Pancreas (tissue), 10 donors: ENCODE measurements at regions not wholly inside any gene's neighbourhood (a gene's known extent, or its start where the extent isn't known, plus 50 kb on each side); places are given as distances from the start of the nearest gene placed in this dataset.

Experiments
- ATAC-seq, 4 donors: fragments of 200-7000 bp; cut with Tn5 transposase; one replicate each; pipeline versions ENCODE4 v1.8.0 to v1.9.1; 2020; ENCODE audit warnings: mild to moderate bottlenecking in 4 of 4, moderate library complexity in 4 of 4
- DNase-seq, 6 donors: peaks; one replicate each; pipeline ENCODE4 v3.0.0-alpha.2; 2020
- FAIRE-seq: peaks from 2 replicates; lab custom pipeline; 2012; peaks lifted over from hg19 to GRCh38; lab: Jason Lieb, UNC
- H3K27ac ChIP-seq, 4 donors: fragments of 200-600 bp; sonication (generic); 1 replicate in 3 of 4; 2 replicates in 1 of 4; pipeline versions ENCODE4 v1.5.0 to v1.8.0; 2020
- H3K27me3 ChIP-seq, 4 donors: fragments of 200-600 bp; one replicate each; pipeline ENCODE4 v1.8.0; 2021
- H3K36me3 ChIP-seq, 3 donors: fragments of 200-600 bp; sonication (generic) in 1 of 3; one replicate each; pipeline versions ENCODE4 v1.5.0 to v1.8.0; 2020 to 2021
- H3K4me1 ChIP-seq, 3 donors: fragments of 200-600 bp; one replicate each; pipeline ENCODE4 v1.8.0; 2021
- H3K4me3 ChIP-seq, 4 donors: fragments of 200-600 bp; sonication (generic) in 2 of 4; one replicate each; pipeline versions ENCODE4 v1.5.0 to v1.8.0; 2020 to 2021
- H3K9me3 ChIP-seq, 4 donors: fragments of 200-600 bp; one replicate each; pipeline ENCODE4 v1.8.0; 2021
- CTCF ChIP-seq, 4 donors: fragments of 200-600 bp; sonication (generic) in 3 of 4; IDR thresholded peaks; one replicate each; pipeline versions ENCODE4 v1.5.0 to v1.8.0; 2021; ENCODE audit warnings: antibody characterized with exemption in 4 of 4
- WGBS, 2 donors: extraction: QIAGEN DNeasy Blood & Tissue Kit; methylation state at CpG; one replicate each; pipeline ENCODE4 v1.1.7; 2013; 5-methylcytosine and 5-hydroxymethylcytosine counted together
- intact Hi-C, 3 donors: fragments of 100-400 bp; cut with DNase I; formaldehyde crosslinking; loops; one replicate each; pipeline versions ENCODE4 v1.11.1 to v1.14.2; 2022
- donor health status: healthy with polysubstance abuse.
- donor health status: DM: no; HTN: no; CAD: no; lungs with moderate emphysema.
- donor health status: DM: no; HTN: no; CAD: no.
- donor health status: control.
- donor health status: control.
- donor health status: Bipolar disorder and iron deficiency.
- donor health status: DM: yes; HTN: yes; CAD: no.
- donor health status: DM: no; HTN: no; CAD: no.
- donor health status: DM: no; HTN: no; CAD: no.
- donor health status: DM: yes; HTN: yes; CAD: no.

GRCh38 chr4:13903061-13903460, 275.5 kb upstream of the BOD1L1 start:
- H3K36me3 ChIP-seq = no peaks in the 10 kb centered on the region
- H3K4me1 ChIP-seq = no peaks in the 10 kb centered on the region
- 68 to 85% methylated on average over 3 of the region's 3 CpGs for WGBS, 2 donors
- no peak overlapping the region for H3K4me3 ChIP-seq
- no peak for DNase-seq
- no peak overlapping the region for H3K27ac ChIP-seq
- H3K27me3 ChIP-seq = no peaks in the 10 kb centered on the region
- intact Hi-C loops = no loop called here
- H3K9me3 ChIP-seq = no peaks in the 10 kb centered on the region
- no peak for FAIRE-seq
- no peak for ATAC-seq
- TF ChIP-seq CTCF (IDR thresholded peaks at IDR 0.05) = no peak

- intact Hi-C loops = no loop called here
- no peaks in the 10 kb centered on the region for H3K36me3 ChIP-seq
- H3K27me3 ChIP-seq = no peaks in the 10 kb centered on the region
- 71 to 75% methylated on average over 6 of the region's 6 CpGs for WGBS, 2 donors
- FAIRE-seq (no peak), DNase-seq (no peak), ATAC-seq (no peak)
- no peaks in the 10 kb centered on the region for H3K9me3 ChIP-seq
- H3K27ac ChIP-seq = no peak overlapping the region
- TF ChIP-seq CTCF (IDR thresholded peaks at IDR 0.05) = no peak
- H3K4me1 ChIP-seq = no peaks in the 10 kb centered on the region
- no peak overlapping the region for H3K4me3 ChIP-seq
Observed at GRCh38 chr4:13903901-13904300, 276.4 kb upstream of the BOD1L1 start.

- H3K4me3 ChIP-seq = no peak overlapping the region
- FAIRE-seq = no peak
- no peak for TF ChIP-seq CTCF (IDR thresholded peaks at IDR 0.05)
- H3K27me3 ChIP-seq = no peaks in the 10 kb centered on the region
- intact Hi-C loops = no loop called here
- no peak overlapping the region for H3K27ac ChIP-seq
- no peak for ATAC-seq
- no peak for DNase-seq
- H3K9me3 ChIP-seq = no peaks in the 10 kb centered on the region
- H3K36me3 ChIP-seq = no peaks in the 10 kb centered on the region
- 82 to 92% methylated on average over 5 of the region's 5 CpGs for WGBS, 2 donors
- H3K4me1 ChIP-seq = no peaks in the 10 kb centered on the region
Observed at GRCh38 chr4:13905543-13905942, 278.0 kb upstream of the BOD1L1 start.

- no peak for ATAC-seq
- no peak for TF ChIP-seq CTCF (IDR thresholded peaks at IDR 0.05)
- Histone ChIP-seq H3K9me3 (no peaks in the 10 kb centered on the region), H3K36me3 (no peaks in the 10 kb centered on the region), H3K4me3 (no peak overlapping the region), H3K27me3 (no peaks in the 10 kb centered on the region), H3K4me1 (no peaks in the 10 kb centered on the region), H3K27ac (no peak overlapping the region)
- 91 to 94% methylated on average over 3 of the region's 3 CpGs for WGBS, 2 donors
- FAIRE-seq = no peak
- intact Hi-C loops = no loop called here
- no peak for DNase-seq
Observed at GRCh38 chr4:13906727-13907126, 279.2 kb upstream of the BOD1L1 start.

GRCh38 chr4:13907255-13907751, 279.8 kb upstream of the BOD1L1 start:
- Histone ChIP-seq H3K9me3 (no peaks in the 10 kb centered on the region), H3K27me3 (no peaks in the 10 kb centered on the region), H3K4me1 (no peaks in the 10 kb centered on the region), H3K4me3 (no peak overlapping the region), H3K36me3 (no peaks in the 10 kb centered on the region), H3K27ac (peak overlapping the region in 1 of 4 donors; percentile 39)
- 89 to 95% methylated on average over 1 of the region's 1 CpG for WGBS, 2 donors
- ATAC-seq = peak; percentile 21 to 95 (median 78)
- intact Hi-C loops = no loop called here
- no peak for DNase-seq
- FAIRE-seq = no peak
- TF ChIP-seq CTCF (IDR thresholded peaks at IDR 0.05) = no peak
